ENCODE measurements at regions not wholly inside any gene's neighbourhood (a gene's known extent, or its start where the extent isn't known, plus 50 kb on each side); places are given as distances from the start of the nearest gene placed in this dataset.
"Not testable (repeated sequence)": the region's sequence is repeated elsewhere in the genome, so short reads cannot be mapped to it uniquely, and the experiment has no call there.

DNA sequence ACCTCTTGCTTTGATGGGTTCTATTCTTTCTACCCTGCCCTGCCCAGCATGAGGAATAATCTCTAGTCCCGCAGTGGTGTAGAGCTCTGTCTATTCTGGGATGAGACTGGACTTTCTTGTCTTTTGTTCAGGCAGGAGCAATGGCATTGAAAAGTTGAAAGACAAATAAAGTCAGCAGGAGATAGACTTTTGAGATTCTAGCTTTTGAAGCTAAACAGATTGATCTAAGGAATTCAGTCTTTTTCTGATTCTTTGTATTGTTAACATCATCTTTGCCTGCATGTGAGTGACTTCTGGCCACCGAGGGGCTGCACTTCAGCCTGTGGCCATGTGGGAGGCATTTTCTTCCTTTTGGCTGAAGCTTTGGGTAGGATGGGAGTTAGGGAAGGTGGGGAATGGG lies 132.4 kb downstream of the MRPL57 start:
- TF ChIP-seq, protein P1, sequence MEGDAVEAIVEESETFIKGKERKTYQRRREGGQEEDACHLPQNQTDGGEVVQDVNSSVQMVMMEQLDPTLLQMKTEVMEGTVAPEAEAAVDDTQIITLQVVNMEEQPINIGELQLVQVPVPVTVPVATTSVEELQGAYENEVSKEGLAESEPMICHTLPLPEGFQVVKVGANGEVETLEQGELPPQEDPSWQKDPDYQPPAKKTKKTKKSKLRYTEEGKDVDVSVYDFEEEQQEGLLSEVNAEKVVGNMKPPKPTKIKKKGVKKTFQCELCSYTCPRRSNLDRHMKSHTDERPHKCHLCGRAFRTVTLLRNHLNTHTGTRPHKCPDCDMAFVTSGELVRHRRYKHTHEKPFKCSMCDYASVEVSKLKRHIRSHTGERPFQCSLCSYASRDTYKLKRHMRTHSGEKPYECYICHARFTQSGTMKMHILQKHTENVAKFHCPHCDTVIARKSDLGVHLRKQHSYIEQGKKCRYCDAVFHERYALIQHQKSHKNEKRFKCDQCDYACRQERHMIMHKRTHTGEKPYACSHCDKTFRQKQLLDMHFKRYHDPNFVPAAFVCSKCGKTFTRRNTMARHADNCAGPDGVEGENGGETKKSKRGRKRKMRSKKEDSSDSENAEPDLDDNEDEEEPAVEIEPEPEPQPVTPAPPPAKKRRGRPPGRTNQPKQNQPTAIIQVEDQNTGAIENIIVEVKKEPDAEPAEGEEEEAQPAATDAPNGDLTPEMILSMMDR (IDR thresholded peaks at IDR 0.05), result no peak
- Histone ChIP-seq H3K4me1 (no peaks in the 10 kb centered on the region), H3K4me3 (no peak overlapping the region), H3K9me3 (no peaks in the 10 kb centered on the region), H3K27me3 (ENCODE audit: insufficient read depth in 3 of 3, low read length in 2 of 3) (no peaks in the 10 kb centered on the region), H3K36me3 (ENCODE audit: insufficient read depth in 1 of 2, low read depth in 1 of 2) (no peaks in the 10 kb centered on the region), H3K27ac (no peak overlapping the region)
- intact Hi-C loops (cut with DNase I), result no loop called here
- 84 to 94% (median 87%) methylated on average over 2 of the region's 2 CpGs for WGBS, 3 donors
- ATAC-seq, result no peak
- no peak for DNase-seq

DNA sequence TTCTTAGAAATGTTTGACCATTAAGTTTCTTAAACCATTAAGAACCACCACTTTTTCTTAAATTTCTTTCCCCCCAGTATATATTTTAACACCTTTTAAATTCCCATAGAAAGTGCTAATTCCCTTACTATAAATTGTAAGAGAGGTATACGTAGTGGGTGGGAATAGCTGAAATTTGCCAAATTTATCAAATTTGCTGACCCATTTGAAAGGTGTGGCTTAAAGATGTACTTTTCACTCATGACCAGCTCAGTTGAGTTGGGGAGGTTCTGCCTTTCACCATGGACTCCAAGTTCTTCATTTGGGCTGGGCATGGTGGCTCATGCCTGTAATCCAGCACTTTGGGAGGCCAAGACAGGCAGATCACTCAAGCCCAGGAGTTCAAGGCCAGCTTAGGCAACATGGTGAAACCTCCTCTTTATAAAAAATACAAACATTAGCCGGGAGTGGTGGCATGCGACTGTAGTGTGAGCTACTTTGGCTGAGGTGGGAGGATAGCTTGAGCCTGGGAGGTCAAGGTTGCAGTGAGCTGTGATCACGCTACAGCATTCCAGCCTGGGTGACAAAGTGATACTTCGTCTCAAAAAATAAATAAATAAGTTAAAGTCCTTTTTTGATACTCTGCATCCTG lies 133.2 kb downstream of the MRPL57 start:
- Histone ChIP-seq H3K4me1 (no peaks in the 10 kb centered on the region), H3K27ac (no peak overlapping the region), H3K36me3 (ENCODE audit: insufficient read depth in 1 of 2, low read depth in 1 of 2) (no peaks in the 10 kb centered on the region), H3K27me3 (ENCODE audit: insufficient read depth in 3 of 3, low read length in 2 of 3) (no peaks in the 10 kb centered on the region), H3K9me3 (no peaks in the 10 kb centered on the region), H3K4me3 (no peak overlapping the region)
- DNase-seq (no peak), ATAC-seq (no peak)
- intact Hi-C loops (cut with DNase I), result no loop called here
- TF ChIP-seq, protein P1 (IDR thresholded peaks at IDR 0.05), result no peak
- WGBS, 3 donors, result 78 to 96% (median 93%) methylated on average over 5 of the region's 5 CpGs

DNA sequence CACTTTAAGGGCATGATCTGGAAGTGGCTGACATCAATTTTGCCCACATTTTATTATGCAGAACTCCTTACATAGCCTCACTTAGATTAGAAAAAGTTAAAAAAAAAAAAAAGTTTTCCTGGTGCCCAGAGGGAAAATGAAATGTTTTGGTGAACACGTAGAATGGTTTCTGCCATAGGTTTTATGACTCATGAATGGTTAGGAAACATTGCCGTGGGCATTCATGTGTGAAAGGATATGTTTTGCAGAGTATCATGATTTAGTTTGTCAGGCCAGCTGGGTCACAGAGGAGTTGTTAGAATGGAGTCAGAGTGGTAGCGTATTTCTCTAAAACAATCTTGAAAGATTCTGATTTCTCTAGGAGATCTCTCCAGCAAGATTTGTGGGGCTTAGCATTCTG lies 133.8 kb downstream of the MRPL57 start:
- intact Hi-C loops (cut with DNase I), result no loop called here
- 63 to 84% (median 82%) methylated on average over 3 of the region's 3 CpGs for WGBS, 3 donors

DNA sequence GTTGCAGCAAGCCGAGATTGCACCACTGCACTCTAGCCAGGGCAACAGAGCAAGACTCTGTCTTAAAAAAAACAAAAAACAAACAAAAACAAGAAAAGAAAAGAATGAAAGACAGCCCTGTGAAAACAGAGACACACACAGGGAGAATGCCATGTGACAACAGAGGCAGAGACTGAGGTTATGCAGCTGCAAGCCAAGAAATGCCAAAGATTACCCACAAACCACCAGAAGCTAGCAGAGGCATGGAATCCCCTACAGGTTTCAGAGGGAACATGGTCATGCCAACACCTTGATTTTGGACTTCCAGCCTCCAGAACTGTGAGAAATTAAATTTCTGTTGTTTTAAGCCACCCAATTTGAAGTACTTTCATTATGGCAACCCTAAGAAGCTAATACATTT lies 138.5 kb downstream of the MRPL57 start:
- H3K27me3 ChIP-seq (ENCODE audit: insufficient read depth in 3 of 3, low read length in 2 of 3); H3K4me1 ChIP-seq; DNase-seq; intact Hi-C loops (cut with DNase I); H3K4me3 ChIP-seq; H3K36me3 ChIP-seq (ENCODE audit: insufficient read depth in 1 of 2, low read depth in 1 of 2); H3K9me3 ChIP-seq; H3K27ac ChIP-seq; ATAC-seq: not testable (repeated sequence)
- WGBS, 3 donors, result 93 to 100% (median 100%) methylated on average over 1 of the region's 1 CpG

More for the DNA sequence above, 133.8 kb downstream of the MRPL57 start:
- ATAC-seq, result no peak
- no peak overlapping the region for H3K4me3 ChIP-seq
- H3K9me3 ChIP-seq, result no peaks in the 10 kb centered on the region
- no peaks in the 10 kb centered on the region for H3K36me3 ChIP-seq (ENCODE audit: insufficient read depth in 1 of 2, low read depth in 1 of 2)
- no peak for DNase-seq
- H3K27ac ChIP-seq, result no peak overlapping the region
- H3K27me3 ChIP-seq (ENCODE audit: insufficient read depth in 3 of 3, low read length in 2 of 3), result no peaks in the 10 kb centered on the region
- no peaks in the 10 kb centered on the region for H3K4me1 ChIP-seq
- TF ChIP-seq, protein P1 (IDR thresholded peaks at IDR 0.05), result no peak

DNA sequence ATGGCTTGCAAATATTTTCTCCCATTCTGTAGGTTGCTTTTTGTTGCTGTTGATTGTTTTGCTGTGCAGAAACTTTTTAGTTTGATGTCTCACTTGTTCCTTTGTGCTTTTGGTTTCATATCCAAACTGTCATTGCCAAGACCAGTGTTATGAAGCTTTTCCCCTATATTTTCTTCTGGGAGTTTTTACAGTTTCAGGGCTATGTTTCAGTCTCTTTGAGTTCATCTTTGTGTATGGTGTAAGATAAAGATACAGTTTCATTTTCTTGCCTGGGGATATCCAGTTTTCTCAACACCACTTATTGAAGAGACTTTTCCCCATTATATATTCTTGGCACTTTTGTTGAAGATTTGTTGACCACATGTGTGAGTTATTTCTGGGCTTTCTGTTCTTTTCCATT lies 139.9 kb downstream of the MRPL57 start:
- Histone ChIP-seq H3K27me3 (ENCODE audit: insufficient read depth in 3 of 3, low read length in 2 of 3) (no peaks in the 10 kb centered on the region), H3K4me3 (no peak overlapping the region), H3K4me1 (no peaks in the 10 kb centered on the region), H3K36me3 (ENCODE audit: insufficient read depth in 1 of 2, low read depth in 1 of 2) (no peaks in the 10 kb centered on the region), H3K27ac (no peak overlapping the region), H3K9me3 (no peaks in the 10 kb centered on the region)
- ATAC-seq (no peak), DNase-seq (no peak)
- TF ChIP-seq, protein P1 (IDR thresholded peaks at IDR 0.05), result no peak
- intact Hi-C loops (cut with DNase I), result no loop called here
